H1 (cell line): ENCODE measurements at regions not wholly inside any gene's neighbourhood (a gene's known extent, or its start where the extent isn't known, plus 50 kb on each side); places are given as distances from the start of the nearest gene placed in this dataset.

Experiments used
- CTCF ChIA-PET: fragments of 300-600 bp; sonication (Branson Sonifier 250); formaldehyde crosslinking; loops from one replicate; lab custom pipeline; 2021; ENCODE audit not compliant: partially characterized antibody; lab: Charles Lee
- POLR2A ChIA-PET: fragments of 300-600 bp; sonication (Branson Sonifier 250); formaldehyde crosslinking; loops from one replicate; lab custom pipeline; 2021; ENCODE audit warnings: inconsistent platforms; ENCODE audit not compliant: partially characterized antibody; lab: Charles Lee
- DNase-seq, 2 experiments: peaks; one replicate each; pipeline versions ENCODE4 v3.0.0 to v3.0.0-alpha.2; 2010 to 2022; ENCODE audit warnings: low spot score in 2 of 2, low read depth in 1 of 2, mixed read lengths in 1 of 2
- FAIRE-seq: peaks from 2 replicates; lab custom pipeline; 2011; peaks lifted over from hg19 to GRCh38; lab: Jason Lieb, UNC
- H2AFZ ChIP-seq: 2 replicates; pipeline ENCODE4 v1.8.1; 2012; ENCODE audit warnings: low read length, inconsistent platforms
- H2AK5ac ChIP-seq: 2 replicates; pipeline ENCODE4 v1.6.1; 2013; ENCODE audit warnings: low read depth, low read length
- H2BK120ac ChIP-seq: replicated peaks from 2 replicates; pipeline ENCODE3; 2013; ENCODE audit warnings: low read depth, low read length, inconsistent platforms
- H2BK12ac ChIP-seq: 2 replicates; pipeline ENCODE4 v1.6.1; 2013; ENCODE audit warnings: low read depth, low read length
- H2BK15ac ChIP-seq: 2 replicates; pipeline ENCODE4 v1.6.1; 2013; ENCODE audit warnings: low read length
- H2BK20ac ChIP-seq: 2 replicates; pipeline ENCODE4 v1.6.1; 2013; ENCODE audit warnings: low read length
- H2BK5ac ChIP-seq: 2 replicates; pipeline ENCODE4 v1.6.1; 2013; ENCODE audit warnings: low read depth, low read length
- H3K14ac ChIP-seq: 2 replicates; pipeline ENCODE4 v1.6.1; 2013; ENCODE audit warnings: inconsistent platforms; ENCODE audit not compliant: insufficient read length
- H3K18ac ChIP-seq: 2 replicates; pipeline ENCODE4 v1.6.1; 2013; ENCODE audit warnings: low read length; ENCODE audit errors: extremely low read depth
- H3K23ac ChIP-seq: 2 replicates; pipeline ENCODE4 v1.6.1; 2013; ENCODE audit warnings: inconsistent platforms; ENCODE audit not compliant: insufficient read length
- H3K23me2 ChIP-seq: 2 replicates; pipeline ENCODE4 v1.6.1; 2013; ENCODE audit warnings: low read depth, low read length
- H3K27ac ChIP-seq: 2 replicates; pipeline ENCODE4 v1.6.1; 2011; ENCODE audit warnings: low read depth, low read length, inconsistent platforms
- H3K27me3 ChIP-seq, 4 experiments: replicated peaks in 1 of 4; 1 replicate in 1 of 4; 2 replicates in 3 of 4; pipeline versions ENCODE4 v1.6.1 to v1.8.1; 2011 to 2013; ENCODE audit warnings: low read length in 3 of 4, mild to moderate bottlenecking in 3 of 4, inconsistent platforms in 2 of 4, mixed read lengths in 2 of 4, moderate library complexity in 1 of 4; ENCODE audit not compliant: control insufficient read depth in 3 of 4, insufficient read depth in 3 of 4; ENCODE audit errors: extremely low read depth in 1 of 4
- H3K36me3 ChIP-seq, 4 experiments: 2 replicates each; pipeline versions ENCODE4 v1.6.1 to v1.8.1; 2011 to 2013; ENCODE audit warnings: mild to moderate bottlenecking in 4 of 4, low read length in 3 of 4, moderate library complexity in 2 of 4, control low read depth in 1 of 4, inconsistent platforms in 1 of 4; ENCODE audit not compliant: insufficient read depth in 4 of 4, control insufficient read depth in 2 of 4
- H3K4ac ChIP-seq: replicated peaks from 2 replicates; pipeline ENCODE3; 2013; ENCODE audit warnings: low read length, low read depth, mixed read lengths, inconsistent platforms; ENCODE audit not compliant: insufficient read length
- H3K4me1 ChIP-seq, 4 experiments: replicated peaks in 1 of 4; 1 replicate in 1 of 4; 2 replicates in 3 of 4; pipeline versions ENCODE4 v1.6.1 to v1.8.1; 2011 to 2013; ENCODE audit warnings: low read length in 3 of 4, inconsistent platforms in 2 of 4, mixed read lengths in 1 of 4; ENCODE audit not compliant: insufficient read depth in 4 of 4, control insufficient read depth in 3 of 4
- H3K4me2 ChIP-seq, 2 experiments: 2 replicates each; pipeline versions ENCODE4 v1.6.1 to v1.8.1; 2011 to 2013; ENCODE audit warnings: low read depth in 2 of 2, low read length in 2 of 2, control low read depth in 1 of 2, inconsistent platforms in 1 of 2, mild to moderate bottlenecking in 1 of 2; ENCODE audit not compliant: insufficient read depth in 1 of 2
- H3K4me3 ChIP-seq, 4 experiments: fragments of 200-600, 300-600 bp in 1 of 4; sonication (generic), shearing (Covaris generic), sonication (Bioruptor Twin) in 1 of 4; 2 replicates each; pipeline versions ENCODE4 v1.5.1 to v1.8.1; 2011 to 2016; ENCODE audit warnings: low read length in 4 of 4, low read depth in 3 of 4, control low read depth in 2 of 4, inconsistent platforms in 2 of 4, mild to moderate bottlenecking in 2 of 4, mixed read lengths in 1 of 4, moderate library complexity in 1 of 4; ENCODE audit not compliant: insufficient read depth in 2 of 4; ENCODE audit errors: extremely low read depth in 1 of 4
- H3K56ac ChIP-seq: replicated peaks from 2 replicates; pipeline ENCODE3; 2013; ENCODE audit warnings: low read depth, mild to moderate bottlenecking, mixed read lengths, low read length, inconsistent platforms; ENCODE audit not compliant: insufficient read length
- H3K79me1 ChIP-seq: 2 replicates; pipeline ENCODE4 v1.6.1; 2013; ENCODE audit warnings: low read depth, low read length, control low read depth
- H3K79me2 ChIP-seq, 2 experiments: 2 replicates each; pipeline versions ENCODE4 v1.6.1 to v1.8.1; 2012 to 2013; ENCODE audit warnings: low read length in 2 of 2, mild to moderate bottlenecking in 2 of 2, inconsistent platforms in 1 of 2; ENCODE audit not compliant: insufficient read depth in 2 of 2, control insufficient read depth in 1 of 2
- H3K9ac ChIP-seq, 4 experiments: replicated peaks in 1 of 4; 1 replicate in 1 of 4; 2 replicates in 3 of 4; pipeline versions ENCODE4 v1.6.1 to v1.8.1; 2011 to 2013; ENCODE audit warnings: low read depth in 3 of 4, low read length in 3 of 4, control low read depth in 2 of 4, mild to moderate bottlenecking in 2 of 4, moderate library complexity in 2 of 4, inconsistent platforms in 1 of 4; ENCODE audit errors: extremely low read depth in 1 of 4
- H3K9me3 ChIP-seq, 2 experiments: 2 replicates each; pipeline versions ENCODE4 v1.6.1 to v1.8.1; 2012 to 2013; ENCODE audit warnings: mild to moderate bottlenecking in 2 of 2, moderate library complexity in 2 of 2, control low read depth in 1 of 2, inconsistent platforms in 1 of 2, low read depth in 1 of 2, low read length in 1 of 2, mixed read lengths in 1 of 2; ENCODE audit not compliant: insufficient read depth in 2 of 2
- H4K20me1 ChIP-seq, 2 experiments: replicated peaks in 1 of 2; 2 replicates each; pipeline versions ENCODE3 to v1.8.1; 2011 to 2013; ENCODE audit warnings: inconsistent platforms in 2 of 2, low read length in 2 of 2, mild to moderate bottlenecking in 1 of 2; ENCODE audit not compliant: insufficient read depth in 2 of 2, control insufficient read depth in 1 of 2
- H4K5ac ChIP-seq: 2 replicates; pipeline ENCODE4 v1.6.1; 2013; ENCODE audit warnings: low read length, low read depth, mixed read lengths, inconsistent platforms; ENCODE audit not compliant: insufficient read length
- H4K8ac ChIP-seq: 2 replicates; pipeline ENCODE4 v1.8.0; 2013; ENCODE audit warnings: mild to moderate bottlenecking, moderate library complexity, low read length, inconsistent platforms; ENCODE audit not compliant: insufficient read depth; ENCODE audit errors: extremely low read depth
- H4K91ac ChIP-seq: replicated peaks from 2 replicates; pipeline ENCODE3; 2013; ENCODE audit warnings: low read length, mixed read lengths, inconsistent platforms; ENCODE audit not compliant: insufficient read length
- ASH2L ChIP-seq: fragments of 200-600, 300-600 bp; sonication (generic); IDR thresholded peaks from one replicate; pipeline ENCODE4 v1.7.1; 2017; ENCODE audit warnings: low read length
- BCL11A ChIP-seq, 2 experiments: IDR thresholded peaks; one replicate each; pipeline ENCODE4 v1.6.1; 2011; ENCODE audit warnings: low read depth in 2 of 2, low read length in 2 of 2, mild to moderate bottlenecking in 2 of 2
- CBX5 ChIP-seq: fragments of 300-800, 300-1000 bp; sonication (generic); IDR thresholded peaks from 2 replicates; pipeline ENCODE4 v1.7.1; 2016; ENCODE audit warnings: antibody characterized with exemption, low read length, low read depth
- CBX8 ChIP-seq: fragments of 300-800, 300-1000 bp; sonication (generic); IDR thresholded peaks from 2 replicates; pipeline ENCODE4 v1.7.1; 2016; ENCODE audit warnings: low read depth, low read length, borderline replicate concordance
- CHD1 ChIP-seq: IDR thresholded peaks from 2 replicates; pipeline ENCODE4 v1.6.1; 2012; ENCODE audit warnings: low read depth, low read length, improper control_type of control experiment
- E2F6 ChIP-seq: IDR thresholded peaks from 2 replicates; pipeline ENCODE4 v1.6.1; 2012; ENCODE audit warnings: inconsistent platforms
- EGR1 ChIP-seq: IDR thresholded peaks from 2 replicates; pipeline ENCODE4 v1.6.1; 2011; ENCODE audit warnings: low read depth, low read length, borderline replicate concordance
- GABPA ChIP-seq: IDR thresholded peaks from 2 replicates; pipeline ENCODE4 v1.6.1; 2011; ENCODE audit warnings: mild to moderate bottlenecking, low read length, moderate library complexity, borderline replicate concordance; ENCODE audit not compliant: insufficient read depth
- JUN ChIP-seq: IDR thresholded peaks from 2 replicates; pipeline ENCODE4 v1.6.1; 2011; ENCODE audit warnings: low read depth, mild to moderate bottlenecking, improper control_type of control experiment, low read length
- KDM4A ChIP-seq: IDR thresholded peaks from one replicate; pipeline ENCODE4 v1.7.1; 2012; ENCODE audit warnings: low read depth, mild to moderate bottlenecking, moderate library complexity, low read length, inconsistent platforms; ENCODE audit not compliant: severe bottlenecking
- KDM5A ChIP-seq: fragments of 200-600 bp; IDR thresholded peaks from 2 replicates; pipeline ENCODE4 v1.7.1; 2012; ENCODE audit warnings: mild to moderate bottlenecking, low read length, inconsistent platforms, mixed read lengths
- POLR2A ChIP-seq, 2 experiments: IDR thresholded peaks; 1 replicate in 1 of 2; 2 replicates in 1 of 2; pipeline ENCODE4 v1.6.1; 2011; ENCODE audit warnings: low read depth in 2 of 2, low read length in 2 of 2, mild to moderate bottlenecking in 2 of 2; ENCODE audit errors: control extremely low read depth in 1 of 2
- RXRA ChIP-seq: IDR thresholded peaks from 2 replicates; pipeline ENCODE4 v1.6.1; 2011; ENCODE audit warnings: low read depth, mild to moderate bottlenecking, low read length, moderate library complexity; ENCODE audit not compliant: insufficient read depth
- SAP30 ChIP-seq: fragments of 300-600 bp; sonication (generic); IDR thresholded peaks from 2 replicates; pipeline ENCODE4 v1.7.1; 2012; ENCODE audit warnings: low read length, moderate library complexity, mild to moderate bottlenecking, inconsistent platforms; ENCODE audit not compliant: insufficient read depth, insufficient replicate concordance
- SIRT6 ChIP-seq: IDR thresholded peaks from one replicate; pipeline ENCODE4 v1.7.1; 2012; ENCODE audit warnings: low read length, inconsistent platforms
- TBP ChIP-seq: IDR thresholded peaks from 2 replicates; pipeline ENCODE4 v1.6.1; 2011; ENCODE audit warnings: low read depth, low read length, improper control_type of control experiment
- WGBS, 2 experiments: shearing (Covaris generic) in 1 of 2; methylation state at CpG; one replicate each; pipeline versions ENCODE4 v1.1.6 to v1.1.7; 2013 to 2015; ENCODE audit warnings: low lambda C conversion rate in 2 of 2, mixed read lengths in 2 of 2, inconsistent platforms in 1 of 2, low coverage in 1 of 2, missing lambda C conversion rate in 1 of 2; ENCODE audit not compliant: insufficient replicate concordance in 2 of 2, insufficient coverage in 1 of 2, insufficient read length in 1 of 2; ENCODE audit errors: extremely low coverage in 1 of 2, missing lambda C conversion rate in 1 of 2; 5-methylcytosine and 5-hydroxymethylcytosine counted together

GRCh38 chr15:62641825-62642224 lies 400.7 kb upstream of the TPM1 start:
- Histone ChIP-seq H3K56ac (no peak overlapping the region), H3K27me3 (no peaks in the 10 kb centered on the region), H4K8ac (no peak overlapping the region), H3K4me2 (no peak overlapping the region), H3K9me3 (no peaks in the 10 kb centered on the region), H2AK5ac (no peak overlapping the region), H3K4me1 (peaks cover 2 to 12% (median 7%) of the 10 kb centered on the region in 4 experiments; a peak in 6 of 7 replicates), H3K79me2 (no peaks in the 10 kb centered on the region), H3K4me3 (no peak overlapping the region), H3K23me2 (no peaks in the 10 kb centered on the region), H4K20me1 (no peaks in the 10 kb centered on the region), H2BK15ac (no peak overlapping the region), H3K79me1 (no peaks in the 10 kb centered on the region), H4K91ac (no peak overlapping the region), H3K36me3 (no peaks in the 10 kb centered on the region), H3K27ac (no peak overlapping the region), H2BK5ac (no peak overlapping the region), H3K23ac (no peak overlapping the region), H2BK12ac (no peak overlapping the region), H4K5ac (no peak overlapping the region), H3K14ac (no peak overlapping the region), H3K4ac (no peak overlapping the region), H2BK20ac (no peak overlapping the region), H2AFZ (no peak overlapping the region), H3K9ac (no peak overlapping the region), H2BK120ac (no peak overlapping the region), H3K18ac (no peak overlapping the region)
- ChIA-PET POLR2A (no interaction called here), CTCF (interaction anchor here (0.6 to 1.4 kb wide), 3 partner anchors 92 to 345 kb away, joined by 3 to 4 read pairs (median 4); no protein-coding TSS in a partner anchor)
- FAIRE-seq (no peak), DNase-seq (no peak)
- TF ChIP-seq GABPA (no peak), RXRA (no peak), KDM5A (no peak), CBX5 (no peak), JUN (no peak), KDM4A (no peak), BCL11A (IDR thresholded peaks at IDR 0.05; ENCODE audit: low read depth in 2 of 2, low read length in 2 of 2) (no peak), SIRT6 (no peak), CHD1 (no peak), E2F6 (no peak), EGR1 (no peak), CBX8 (no peak), TBP (no peak), SAP30 (no peak), POLR2A (IDR thresholded peaks at IDR 0.05; ENCODE audit: control extremely low read depth in 1 of 2, low read depth in 2 of 2, low read length in 2 of 2) (no peak), ASH2L (no peak)
- 91% methylated on average over 3 of the region's 3 CpGs; no CpG with 5 or more reads in 1 of the 2 experiments for WGBS, 2 experiments
